ENCODE measurements at regions not wholly inside any gene's neighbourhood (a gene's known extent, or its start where the extent isn't known, plus 50 kb on each side); places are given as distances from the start of the nearest gene placed in this dataset.

DNA sequence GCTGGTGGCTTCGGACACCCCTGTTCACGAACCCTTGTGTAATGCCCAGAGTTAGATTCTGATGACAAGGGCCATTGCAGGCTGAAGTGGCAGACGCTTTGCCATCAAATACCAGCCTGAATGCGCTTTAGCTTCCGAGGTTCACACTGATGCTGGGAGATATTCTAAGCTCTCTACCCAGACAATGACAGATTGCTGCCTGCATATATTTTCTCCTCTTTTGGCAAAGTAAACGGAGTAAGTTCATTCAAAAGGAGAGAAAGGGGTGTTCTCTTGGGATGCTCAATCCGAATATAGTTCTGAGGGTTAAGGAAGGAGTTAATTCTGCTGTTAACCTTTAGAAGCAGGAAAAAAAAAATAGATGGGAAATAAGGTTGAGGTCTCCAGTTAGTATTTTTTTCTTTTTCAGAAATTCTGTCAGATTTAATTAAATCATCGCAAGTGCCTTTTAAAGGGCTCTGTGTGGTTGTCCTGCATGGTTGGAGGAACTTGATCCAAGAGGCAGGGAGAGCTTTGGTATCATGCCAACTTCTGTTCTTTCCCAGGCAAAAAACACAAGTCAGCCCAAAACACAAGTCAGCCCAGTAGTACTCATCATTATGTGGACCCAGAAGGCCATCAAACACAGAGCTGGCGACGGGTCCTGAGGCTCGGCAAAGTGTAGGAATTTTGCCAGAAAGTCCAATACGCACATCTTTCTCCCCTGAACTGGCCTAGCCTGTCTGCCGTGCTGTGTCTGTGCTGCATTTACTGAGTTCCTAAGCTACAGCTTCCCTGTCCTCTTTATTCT, 70.9 kb upstream of the ST8SIA2 start:
- Mint-ChIP-seq H3K4me3 (no peak overlapping the region), H3K36me3 (ENCODE audit: low read depth) (no peaks in the 10 kb centered on the region), H3K4me1 (ENCODE audit: low read depth) (no peaks in the 10 kb centered on the region), H3K9me3 (no peaks in the 10 kb centered on the region), H3K27me3 (peaks cover 14% of the 10 kb centered on the region), H3K27ac (no peak overlapping the region)
- no peak for DNase-seq

DNA sequence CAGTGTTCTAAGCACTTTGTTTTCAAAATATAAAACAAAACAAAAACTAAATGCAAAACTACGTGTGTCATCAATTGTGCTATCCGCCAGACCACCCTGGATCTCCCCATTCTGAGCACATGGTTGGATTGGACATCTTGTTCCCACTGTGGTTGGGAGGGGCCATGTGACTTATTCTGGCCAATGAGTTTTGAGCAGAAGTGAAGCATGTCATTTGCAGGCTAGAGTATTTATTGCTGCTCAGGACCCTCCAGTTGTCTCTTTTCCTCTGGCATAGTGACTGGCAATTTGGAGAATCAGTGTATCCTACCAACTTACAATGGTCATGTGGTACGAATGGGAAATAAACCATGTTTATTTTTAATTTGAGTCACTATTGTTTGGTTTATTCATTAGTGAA, 70.2 kb upstream of the ST8SIA2 start:
- peaks cover 14% of the 10 kb centered on the region for H3K27me3 Mint-ChIP-seq

DNA sequence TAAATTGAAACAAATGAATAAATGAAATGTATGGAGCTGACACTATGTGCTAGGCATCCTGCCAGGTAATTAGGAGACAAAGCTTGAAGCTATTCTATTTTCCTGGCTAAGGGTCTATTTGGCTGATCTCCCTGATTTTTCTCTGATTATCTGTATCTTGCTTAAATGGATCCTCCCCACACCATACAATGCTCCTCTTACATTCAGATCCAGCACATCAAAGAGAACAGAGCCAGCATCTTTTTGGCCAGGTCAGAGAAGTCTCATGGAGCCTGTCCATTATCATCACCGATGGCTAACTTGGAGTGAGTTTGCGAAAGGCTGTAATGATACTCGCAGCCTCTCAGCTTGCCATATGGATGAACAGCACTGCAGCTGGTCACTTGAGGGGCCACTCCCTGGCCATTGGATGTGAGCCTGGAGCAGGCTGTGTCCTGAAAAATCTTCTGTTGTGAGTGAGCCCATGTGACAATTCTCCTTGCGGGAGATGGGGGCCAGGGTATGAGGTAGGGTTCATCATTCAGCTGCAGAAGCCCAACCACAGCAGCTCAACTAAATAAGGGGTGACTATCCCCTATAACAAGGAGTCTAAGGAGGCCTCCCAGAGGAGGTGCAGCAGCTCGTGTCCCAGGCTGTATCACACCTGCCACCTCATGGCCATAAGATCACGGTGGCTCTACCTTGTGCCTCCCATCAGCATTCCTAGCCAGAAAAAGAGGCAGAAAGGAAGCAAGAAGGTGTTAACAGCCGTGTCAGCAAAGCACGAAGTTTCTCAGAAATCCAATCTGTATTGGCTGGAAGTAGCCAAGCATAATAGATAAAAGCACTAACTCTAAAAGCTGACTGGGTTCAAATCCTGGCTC, 69.3 kb upstream of the ST8SIA2 start:
- H3K4me3 Mint-ChIP-seq: no peak overlapping the region
- peaks cover 14% of the 10 kb centered on the region for H3K27me3 Mint-ChIP-seq
- H3K9me3 Mint-ChIP-seq: no peaks in the 10 kb centered on the region
- H3K4me1 Mint-ChIP-seq (ENCODE audit: low read depth): no peaks in the 10 kb centered on the region
- H3K36me3 Mint-ChIP-seq (ENCODE audit: low read depth): no peaks in the 10 kb centered on the region
- no peak overlapping the region for H3K27ac Mint-ChIP-seq
- no peak for DNase-seq

More for the DNA sequence above, 70.2 kb upstream of the ST8SIA2 start:
- H3K4me1 Mint-ChIP-seq (ENCODE audit: low read depth): no peaks in the 10 kb centered on the region
- no peak overlapping the region for H3K4me3 Mint-ChIP-seq
- H3K9me3 Mint-ChIP-seq: no peaks in the 10 kb centered on the region
- H3K36me3 Mint-ChIP-seq (ENCODE audit: low read depth): no peaks in the 10 kb centered on the region
- DNase-seq: no peak
- no peak overlapping the region for H3K27ac Mint-ChIP-seq

DNA sequence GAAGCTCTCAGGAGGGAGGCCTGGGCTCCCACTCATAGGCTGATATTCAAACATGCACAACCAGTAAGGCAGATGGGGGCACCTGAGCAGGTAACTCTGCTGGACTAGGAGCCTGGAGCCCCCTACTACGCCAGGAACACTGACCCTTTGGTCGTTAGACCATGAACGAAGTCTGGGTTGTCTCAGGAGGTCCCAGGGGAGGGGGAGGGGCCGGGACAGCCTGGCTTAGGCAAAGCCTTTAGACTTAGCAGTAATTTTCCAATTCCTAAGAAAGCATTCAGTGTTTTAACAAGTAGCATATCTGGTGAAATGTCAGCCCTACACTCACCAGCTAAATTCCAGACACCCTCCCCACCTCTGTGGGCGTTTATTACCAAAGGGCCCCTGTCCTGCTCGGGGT, 67.4 kb upstream of the ST8SIA2 start:
- Mint-ChIP-seq H3K36me3 (ENCODE audit: low read depth) (no peaks in the 10 kb centered on the region), H3K27me3 (peaks cover 9% of the 10 kb centered on the region)

DNA sequence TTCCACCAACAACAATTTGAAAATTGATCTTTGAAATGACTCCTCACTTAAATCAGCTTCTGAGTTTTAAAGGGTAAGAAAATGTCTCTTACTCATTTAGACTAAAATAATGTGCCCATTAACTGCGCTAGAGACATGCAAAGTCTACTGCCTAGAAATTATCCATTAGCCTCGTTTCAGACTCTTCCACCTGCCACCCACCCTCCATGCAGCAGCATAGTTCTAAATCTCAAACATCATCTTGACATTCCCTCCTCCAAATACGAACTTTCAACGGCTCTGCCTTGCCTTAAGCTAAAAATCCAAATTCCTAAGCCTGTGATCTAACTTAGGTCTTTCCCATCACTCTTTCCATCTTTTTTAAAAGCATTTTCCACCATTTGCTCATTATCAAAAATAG, 66.6 kb upstream of the ST8SIA2 start:
- no peak overlapping the region for H3K4me3 Mint-ChIP-seq
- H3K4me1 Mint-ChIP-seq (ENCODE audit: low read depth): no peaks in the 10 kb centered on the region
- H3K27me3 Mint-ChIP-seq: peaks cover 6% of the 10 kb centered on the region
- H3K36me3 Mint-ChIP-seq (ENCODE audit: low read depth): no peaks in the 10 kb centered on the region
- DNase-seq: no peak
- H3K9me3 Mint-ChIP-seq: no peaks in the 10 kb centered on the region
- no peak overlapping the region for H3K27ac Mint-ChIP-seq

More for the DNA sequence above, 67.4 kb upstream of the ST8SIA2 start:
- no peak overlapping the region for H3K27ac Mint-ChIP-seq
- DNase-seq: no peak
- H3K9me3 Mint-ChIP-seq: no peaks in the 10 kb centered on the region
- H3K4me1 Mint-ChIP-seq (ENCODE audit: low read depth): no peaks in the 10 kb centered on the region
- no peak overlapping the region for H3K4me3 Mint-ChIP-seq

DNA sequence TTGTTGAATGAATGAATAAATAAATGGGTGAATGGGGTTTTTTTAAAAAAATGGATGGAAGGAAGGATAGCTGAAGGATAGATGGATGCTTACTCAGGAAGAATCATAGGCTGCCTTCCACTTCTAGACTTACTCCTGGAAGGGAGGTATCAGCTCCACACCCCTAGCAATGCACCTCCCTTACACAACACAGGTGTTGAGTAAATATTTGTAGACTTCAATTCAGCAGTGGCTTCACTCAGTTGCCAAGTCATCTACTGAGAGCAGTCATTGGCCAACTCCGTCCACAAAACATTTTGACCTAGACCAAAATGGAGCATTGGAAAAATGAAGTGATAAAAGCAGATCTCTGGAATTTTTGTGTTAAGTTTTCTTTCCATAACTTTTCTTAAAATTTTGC, 65.5 kb upstream of the ST8SIA2 start:
- Mint-ChIP-seq H3K36me3 (ENCODE audit: low read depth) (no peaks in the 10 kb centered on the region), H3K9me3 (no peaks in the 10 kb centered on the region), H3K4me1 (ENCODE audit: low read depth) (no peaks in the 10 kb centered on the region)

DNA sequence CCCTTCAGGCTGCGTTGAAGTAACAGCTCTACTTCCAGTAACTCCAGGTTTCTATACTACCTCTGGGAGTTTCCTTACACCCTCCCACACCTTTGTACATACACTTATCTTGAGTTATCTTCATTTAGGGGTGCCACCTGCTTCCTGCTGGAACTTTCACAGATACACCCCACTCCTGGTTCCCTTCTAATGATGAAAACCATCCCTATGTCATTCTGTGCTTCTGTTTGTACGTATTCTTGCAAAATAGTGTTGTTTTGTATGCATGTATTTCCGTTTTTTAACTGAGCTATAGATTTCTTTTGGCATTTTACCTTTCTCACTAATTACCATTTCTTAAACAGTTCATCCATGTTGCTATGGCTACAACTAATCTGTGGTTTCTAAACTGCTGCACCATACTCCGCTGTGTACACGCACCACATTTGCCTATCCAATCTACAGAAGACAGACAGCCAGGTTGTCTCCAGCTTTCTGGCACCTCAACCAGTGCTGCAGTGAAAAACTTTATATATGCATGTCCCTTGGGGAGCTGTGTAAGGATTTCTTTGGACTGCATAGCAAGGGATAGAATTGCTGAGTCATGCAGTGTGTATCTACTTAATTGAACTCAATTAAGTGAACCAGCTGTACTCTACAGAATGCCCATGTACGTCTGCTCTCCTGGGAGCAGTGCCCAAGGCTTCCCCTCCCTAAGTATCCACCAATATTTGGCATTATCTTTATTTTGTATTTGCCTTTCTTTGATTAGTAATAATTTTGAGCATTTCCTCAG, 61.4 kb upstream of the ST8SIA2 start:
- Mint-ChIP-seq H3K4me3 (no peak overlapping the region), H3K27me3 (peaks cover 22% of the 10 kb centered on the region), H3K36me3 (ENCODE audit: low read depth) (no peaks in the 10 kb centered on the region), H3K9me3 (no peaks in the 10 kb centered on the region), H3K27ac (no peak overlapping the region), H3K4me1 (ENCODE audit: low read depth) (no peaks in the 10 kb centered on the region)
- no peak for DNase-seq

More for the DNA sequence above, 65.5 kb upstream of the ST8SIA2 start:
- DNase-seq: no peak
- peaks cover 1% of the 10 kb centered on the region for H3K27me3 Mint-ChIP-seq
- H3K4me3 Mint-ChIP-seq: no peak overlapping the region
- H3K27ac Mint-ChIP-seq: no peak overlapping the region

DNA sequence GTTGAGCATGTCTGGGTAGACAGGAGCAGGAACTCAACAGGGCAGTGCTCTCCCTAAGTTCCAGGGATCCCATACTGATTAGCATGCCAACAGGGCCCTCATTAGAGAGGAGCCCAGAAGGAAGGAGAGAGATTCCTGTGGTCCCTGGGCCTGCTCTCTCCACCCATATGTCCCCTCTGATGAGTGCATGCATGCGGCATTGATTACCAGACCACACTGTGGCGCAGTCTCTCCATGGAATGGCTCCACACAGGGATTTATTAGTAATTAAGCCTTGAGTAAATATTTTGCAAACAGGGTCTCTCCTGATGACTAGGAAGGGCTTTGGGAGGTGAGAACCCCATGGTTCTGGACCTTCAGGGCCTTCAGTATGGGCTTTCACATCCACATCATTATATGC, 60.0 kb upstream of the ST8SIA2 start:
- Mint-ChIP-seq H3K4me3 (no peak overlapping the region), H3K27me3 (peaks cover 26% of the 10 kb centered on the region), H3K27ac (no peak overlapping the region), H3K4me1 (ENCODE audit: low read depth) (no peaks in the 10 kb centered on the region), H3K36me3 (ENCODE audit: low read depth) (no peaks in the 10 kb centered on the region), H3K9me3 (no peaks in the 10 kb centered on the region)
- no peak for DNase-seq

DNA sequence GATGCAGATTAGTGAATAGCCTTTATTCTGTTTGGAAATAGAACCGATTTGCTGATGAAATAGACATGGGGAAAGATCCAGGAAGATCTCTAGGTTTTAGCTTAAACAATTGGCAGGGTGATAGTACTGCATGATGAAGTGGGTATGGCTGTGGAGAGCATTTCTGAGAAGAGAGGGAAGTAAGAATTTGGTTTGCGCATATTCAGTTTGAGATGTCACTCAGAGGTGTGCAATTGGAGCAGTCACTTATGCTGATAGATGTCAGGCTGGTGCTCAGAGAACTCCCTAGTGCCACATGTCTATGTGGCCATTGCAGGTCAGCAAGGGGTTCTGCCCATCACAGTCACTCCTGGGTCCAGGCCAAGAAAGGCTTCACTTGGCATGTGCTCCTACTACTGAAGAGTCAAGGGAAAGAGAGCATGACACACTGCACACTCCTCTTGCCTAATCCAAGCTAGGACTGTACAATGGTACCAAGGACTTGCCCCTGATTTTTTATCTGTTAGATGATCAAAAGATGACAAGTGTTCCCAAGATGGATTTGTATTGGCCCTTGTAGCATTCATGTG, 57.2 kb upstream of the ST8SIA2 start:
- Mint-ChIP-seq H3K4me1 (ENCODE audit: low read depth) (no peaks in the 10 kb centered on the region), H3K9me3 (no peaks in the 10 kb centered on the region), H3K27me3 (peaks cover 28% of the 10 kb centered on the region), H3K27ac (no peak overlapping the region), H3K36me3 (ENCODE audit: low read depth) (no peaks in the 10 kb centered on the region), H3K4me3 (no peak overlapping the region)
- DNase-seq: no peak

DNA sequence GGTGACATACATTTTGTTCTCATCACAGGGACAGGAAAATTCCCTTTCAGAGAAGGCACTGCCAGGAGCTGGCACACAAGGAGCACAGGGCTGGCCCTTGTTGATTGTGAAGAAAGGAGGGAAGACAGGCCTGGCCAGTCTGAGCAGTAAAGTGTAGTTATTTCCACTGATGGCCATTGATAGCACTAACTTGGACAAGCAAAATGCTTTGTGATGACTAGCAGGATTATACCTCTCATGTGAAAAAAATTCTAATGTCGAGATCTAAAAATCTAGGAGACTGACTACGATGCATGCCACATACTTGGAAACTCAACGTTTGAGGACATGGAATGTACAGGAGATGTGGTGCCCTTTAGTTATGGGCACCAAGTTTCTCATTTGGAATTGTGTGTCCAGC, 54.3 kb upstream of the ST8SIA2 start:
- Mint-ChIP-seq H3K9me3 (no peaks in the 10 kb centered on the region), H3K4me3 (no peak overlapping the region), H3K27ac (no peak overlapping the region), H3K27me3 (peaks cover 42% of the 10 kb centered on the region), H3K4me1 (ENCODE audit: low read depth) (no peaks in the 10 kb centered on the region), H3K36me3 (ENCODE audit: low read depth) (no peaks in the 10 kb centered on the region)
- DNase-seq: no peak
